Neural cell (in vitro differentiated cells): ENCODE measurements at regions not wholly inside any gene's neighbourhood (a gene's known extent, or its start where the extent isn't known, plus 50 kb on each side); places are given as distances from the start of the nearest gene placed in this dataset.

Experiments
- H2AFZ ChIP-seq: fragments of 200-600, 300-800 bp; sonication (generic), shearing (Covaris generic); 2 replicates; pipeline ENCODE4 v1.6.0; 2014; ENCODE audit warnings: low read depth, mild to moderate bottlenecking, antibody characterized with exemption, low read length, moderate library complexity
- H3F3A ChIP-seq: fragments of 200-600 bp; shearing (Covaris generic); 2 replicates; pipeline ENCODE4 v1.6.1; 2016; ENCODE audit warnings: mild to moderate bottlenecking, moderate library complexity, mixed read lengths, antibody characterized with exemption, low read length; ENCODE audit not compliant: insufficient read depth, poor library complexity, severe bottlenecking
- H3K27ac ChIP-seq: fragments of 200-600, 300-800 bp; sonication (generic), shearing (Covaris generic); 2 replicates; pipeline ENCODE4 v1.5.1; 2014; ENCODE audit warnings: mild to moderate bottlenecking, low read length, moderate library complexity
- H3K27me3 ChIP-seq: fragments of 300-800, 200-600 bp; sonication (generic), shearing (Covaris generic); 2 replicates; pipeline ENCODE4 v1.6.0; 2014; ENCODE audit warnings: mild to moderate bottlenecking, low read depth, low read length, moderate library complexity; ENCODE audit not compliant: insufficient read depth
- H3K36me3 ChIP-seq: fragments of 300-800, 200-600 bp; sonication (generic), shearing (Covaris generic); 2 replicates; pipeline ENCODE4 v1.5.1; 2014; ENCODE audit warnings: mild to moderate bottlenecking, antibody characterized with exemption, low read length, moderate library complexity; ENCODE audit not compliant: insufficient read depth
- H3K4me2 ChIP-seq: fragments of 300-800, 200-600 bp; sonication (generic), shearing (Covaris generic); 2 replicates; pipeline ENCODE4 v1.6.0; 2014; ENCODE audit warnings: mild to moderate bottlenecking, low read length
- H3K4me3 ChIP-seq: fragments of 300-800, 200-600 bp; sonication (generic), shearing (Covaris generic); 2 replicates; pipeline ENCODE4 v1.5.1; 2014; ENCODE audit warnings: mild to moderate bottlenecking, low read length, moderate library complexity
- H3K79me2 ChIP-seq: fragments of 200-600 bp; shearing (Covaris generic); replicated peaks from 2 replicates; pipeline ENCODE4 v1.6.0; 2014; ENCODE audit warnings: mild to moderate bottlenecking, low read length, moderate library complexity; ENCODE audit not compliant: insufficient read depth
- H3K9ac ChIP-seq: fragments of 300-800, 200-600 bp; sonication (generic), shearing (Covaris generic); 2 replicates; pipeline ENCODE4 v1.6.1; 2016; ENCODE audit warnings: mild to moderate bottlenecking, low read length, mixed read lengths
- H3K9me2 ChIP-seq: fragments of 200-600 bp; shearing (Covaris generic); 2 replicates; pipeline ENCODE4 v1.6.1; 2016; ENCODE audit warnings: mild to moderate bottlenecking, low read length, mixed read lengths; ENCODE audit not compliant: insufficient read depth
- H3K9me3 ChIP-seq: fragments of 200-600, 300-800 bp; sonication (generic), shearing (Covaris generic); 2 replicates; pipeline ENCODE4 v1.6.1; 2016; ENCODE audit warnings: mild to moderate bottlenecking, mixed run types, low read length, moderate library complexity, mixed read lengths
- H4K20me1 ChIP-seq: fragments of 200-600 bp; shearing (Covaris generic); 2 replicates; pipeline ENCODE4 v1.6.1; 2016; ENCODE audit warnings: mild to moderate bottlenecking, mixed run types; ENCODE audit not compliant: insufficient read depth
- CTCF ChIP-seq: fragments of 450-650 bp; IDR thresholded peaks from 2 replicates; pipeline ENCODE4 v1.5.1; 2014; ENCODE audit warnings: antibody characterized with exemption, mild to moderate bottlenecking, moderate library complexity; ENCODE audit not compliant: poor library complexity, severe bottlenecking
- EP300 ChIP-seq: fragments of 450-650 bp; conservative IDR thresholded peaks from 2 replicates; pipeline ENCODE4 v1.6.1; 2014; ENCODE audit warnings: antibody characterized with exemption, mild to moderate bottlenecking, moderate library complexity; ENCODE audit not compliant: poor library complexity, severe bottlenecking
- EZH2 ChIP-seq: fragments of 200-600, 300-800 bp; shearing (Covaris generic), sonication (generic); IDR thresholded peaks from 2 replicates; pipeline ENCODE4 v1.6.1; 2014; ENCODE audit warnings: antibody characterized with exemption, low read length, borderline replicate concordance, mild to moderate bottlenecking; ENCODE audit not compliant: insufficient read depth, poor library complexity, severe bottlenecking
- MXI1 ChIP-seq: fragments of 450-650 bp; conservative IDR thresholded peaks from 2 replicates; pipeline ENCODE4 v1.6.1; 2014; ENCODE audit warnings: antibody characterized with exemption, mild to moderate bottlenecking; ENCODE audit not compliant: poor library complexity, severe bottlenecking
- POLR2AphosphoS5 ChIP-seq: IDR thresholded peaks from 2 replicates; pipeline ENCODE4 v1.6.1; 2012
- RAD21 ChIP-seq: fragments of 450-650 bp; conservative IDR thresholded peaks from 2 replicates; pipeline ENCODE4 v1.6.1; 2014; ENCODE audit warnings: antibody characterized with exemption, mild to moderate bottlenecking, moderate library complexity
- REST ChIP-seq: IDR thresholded peaks from 2 replicates; pipeline ENCODE4 v1.6.1; 2012; ENCODE audit warnings: borderline replicate concordance
- SMC3 ChIP-seq: fragments of 450-650 bp; conservative IDR thresholded peaks from 2 replicates; pipeline ENCODE4 v1.6.1; 2014; ENCODE audit warnings: antibody characterized with exemption, mild to moderate bottlenecking, moderate library complexity; ENCODE audit not compliant: poor library complexity
- TAF1 ChIP-seq: IDR thresholded peaks from 2 replicates; pipeline ENCODE4 v1.6.1; 2012; ENCODE audit warnings: low read depth

GRCh38 chr9:17928768-17929167 is 349.9 kb downstream of the SH3GL2 start (continued):
- TF ChIP-seq CTCF: no peak
- no peak for TF ChIP-seq EP300

GRCh38 chr9:17929506-17929905 is 350.6 kb downstream of the SH3GL2 start:
- no peak for TF ChIP-seq POLR2AphosphoS5
- TF ChIP-seq EZH2: no peak
- TF ChIP-seq SMC3: no peak
- no peak for TF ChIP-seq EP300
- TF ChIP-seq RAD21: no peak
- no peak for TF ChIP-seq MXI1
- TF ChIP-seq TAF1: no peak
- TF ChIP-seq REST: no peak
- no peak for TF ChIP-seq CTCF
- no peaks in the 10 kb centered on the region for H3K36me3 ChIP-seq
- H3K4me3 ChIP-seq: no peak overlapping the region
- no peaks in the 10 kb centered on the region for H3K27me3 ChIP-seq
- H3K9me3 ChIP-seq: no peaks in the 10 kb centered on the region
- H3K27ac ChIP-seq: no peak overlapping the region
- no peaks in the 10 kb centered on the region for H4K20me1 ChIP-seq
- H3K79me2 ChIP-seq: no peaks in the 10 kb centered on the region
- no peak overlapping the region for H3K4me2 ChIP-seq
- H2AFZ ChIP-seq: no peak overlapping the region
- no peaks in the 10 kb centered on the region for H3K9me2 ChIP-seq
- H3K9ac ChIP-seq: no peak overlapping the region
- no peaks in the 10 kb centered on the region for H3F3A ChIP-seq

GRCh38 chr9:17930071-17930470 is 351.2 kb downstream of the SH3GL2 start:
- Histone ChIP-seq H2AFZ (no peak overlapping the region), H3K36me3 (no peaks in the 10 kb centered on the region)

More at GRCh38 chr9:17930071-17930470, 351.2 kb downstream of the SH3GL2 start:
- Histone ChIP-seq H3K27ac (no peak overlapping the region), H3K4me2 (no peak overlapping the region), H3K4me3 (no peak overlapping the region), H3K9ac (no peak overlapping the region), H3K79me2 (no peaks in the 10 kb centered on the region), H3K9me3 (no peaks in the 10 kb centered on the region), H3K9me2 (no peaks in the 10 kb centered on the region), H4K20me1 (no peaks in the 10 kb centered on the region), H3K27me3 (no peaks in the 10 kb centered on the region), H3F3A (no peaks in the 10 kb centered on the region)
- no peak for TF ChIP-seq RAD21
- TF ChIP-seq EZH2: no peak
- no peak for TF ChIP-seq SMC3
